ENCODE measurements at regions not wholly inside any gene's neighbourhood (a gene's known extent, or its start where the extent isn't known, plus 50 kb on each side); places are given as distances from the start of the nearest gene placed in this dataset.

GRCh38 chr3:10580426-10580825, 75.0 kb upstream of the ATP2B2 start (continued):
- TF ChIP-seq REST (IDR thresholded peaks at IDR 0.05; ENCODE audit: low read depth, low read length), result no peak
- TF ChIP-seq GABPA (IDR thresholded peaks at IDR 0.05; ENCODE audit: low read depth), result no peak

GRCh38 chr3:10581251-10581650, 75.9 kb upstream of the ATP2B2 start:
- no peaks in the 10 kb centered on the region for H4K20me1 ChIP-seq (ENCODE audit: insufficient read depth)
- TF ChIP-seq USF2 (IDR thresholded peaks at IDR 0.05; ENCODE audit: borderline replicate concordance, low read depth, low read length) (no peak), FOSL2 (IDR thresholded peaks at IDR 0.05; ENCODE audit: borderline replicate concordance, low read depth) (no peak), TCF12 (IDR thresholded peaks at IDR 0.05) (no peak), GABPA (IDR thresholded peaks at IDR 0.05; ENCODE audit: low read depth) (no peak)
- no peak overlapping the region for H3K4me2 ChIP-seq
- 48% methylated on average over 5 of the region's 5 CpGs for WGBS (ENCODE audit: low lambda C conversion rate)
- H3K9me2 ChIP-seq, result no peaks in the 10 kb centered on the region
- POLR2A ChIA-PET, result interaction anchor here (0.5 kb wide), 1 partner anchor 41 kb away, joined by 3 read pairs; no protein-coding TSS in a partner anchor
- H3K9ac ChIP-seq, result no peak overlapping the region
- no peak overlapping the region for H2AFZ ChIP-seq (ENCODE audit: low read depth)
- no peaks in the 10 kb centered on the region for H3K79me2 ChIP-seq (ENCODE audit: insufficient read depth)
- no peaks in the 10 kb centered on the region for H3K36me3 ChIP-seq (replicated peaks in 1 of 2; ENCODE audit: control insufficient read depth in 1 of 2, insufficient read depth in 2 of 2, low read length in 1 of 2)
- no peak for DNase-seq
- no peaks in the 10 kb centered on the region for H3K27me3 ChIP-seq (ENCODE audit: insufficient read depth)
- no peaks in the 10 kb centered on the region for H3F3A ChIP-seq (replicated peaks; ENCODE audit: insufficient read depth)
- no peaks in the 10 kb centered on the region for H3K9me3 ChIP-seq
- H3K27ac ChIP-seq (ENCODE audit: low read depth in 2 of 2, low read length in 1 of 2), result no peak overlapping the region
- H3K4me3 ChIP-seq (ENCODE audit: low read depth in 2 of 2, low read length in 1 of 2), result no peak overlapping the region
- CTCF ChIA-PET, result no interaction called here
- no peaks in the 10 kb centered on the region for H3K4me1 ChIP-seq (ENCODE audit: control insufficient read depth in 1 of 2, insufficient read depth in 2 of 2, low read depth in 1 of 2, low read length in 1 of 2)

- Histone ChIP-seq H3K9ac (no peak overlapping the region), H3K9me2 (no peaks in the 10 kb centered on the region), H3K36me3 (replicated peaks in 1 of 2; ENCODE audit: control insufficient read depth in 1 of 2, insufficient read depth in 2 of 2, low read length in 1 of 2) (no peaks in the 10 kb centered on the region), H3K9me3 (no peaks in the 10 kb centered on the region), H3K4me1 (ENCODE audit: control insufficient read depth in 1 of 2, insufficient read depth in 2 of 2, low read depth in 1 of 2, low read length in 1 of 2) (no peaks in the 10 kb centered on the region), H3K79me2 (ENCODE audit: insufficient read depth) (no peaks in the 10 kb centered on the region), H3K27me3 (ENCODE audit: insufficient read depth) (no peaks in the 10 kb centered on the region), H4K20me1 (ENCODE audit: insufficient read depth) (no peaks in the 10 kb centered on the region), H3K27ac (ENCODE audit: low read depth in 2 of 2, low read length in 1 of 2) (no peak overlapping the region), H3F3A (replicated peaks; ENCODE audit: insufficient read depth) (no peaks in the 10 kb centered on the region), H2AFZ (ENCODE audit: low read depth) (no peak overlapping the region), H3K4me3 (ENCODE audit: low read depth in 2 of 2, low read length in 1 of 2) (no peak overlapping the region), H3K4me2 (no peak overlapping the region)
- WGBS (ENCODE audit: low lambda C conversion rate), result 53% methylated on average over 8 of the region's 8 CpGs
- POLR2A ChIA-PET, result interaction anchor here (0.5 kb wide), 1 partner anchor 41 kb away, joined by 3 read pairs; no protein-coding TSS in a partner anchor
- DNase-seq, result no peak
- CTCF ChIA-PET, result no interaction called here
- TF ChIP-seq GATA2 (CRISPR knock-in tag; IDR thresholded peaks at IDR 0.05), result no peak
- TF ChIP-seq TCF12 (IDR thresholded peaks at IDR 0.05), result no peak
- TF ChIP-seq TAF1 (IDR thresholded peaks at IDR 0.05; ENCODE audit: borderline replicate concordance, low read depth, low read length), result no peak
- TF ChIP-seq FOXJ3 (CRISPR knock-in tag; IDR thresholded peaks at IDR 0.05), result no peak
- no peak for TF ChIP-seq YY1 (IDR thresholded peaks at IDR 0.05; ENCODE audit: low read depth)
- TF ChIP-seq REST (IDR thresholded peaks at IDR 0.05; ENCODE audit: low read depth, low read length), result no peak
- no peak for TF ChIP-seq FOXM1 (IDR thresholded peaks at IDR 0.05; ENCODE audit: low read depth)
- TF ChIP-seq JUND (IDR thresholded peaks at IDR 0.05), result no peak
- no peak for TF ChIP-seq RFX5 (IDR thresholded peaks at IDR 0.05; ENCODE audit: low read length)
- TF ChIP-seq RCOR1 (IDR thresholded peaks at IDR 0.05; ENCODE audit: low read length), result no peak
- no peak for TF ChIP-seq CTCF (IDR thresholded peaks at IDR 0.05)
- TF ChIP-seq NFIC (IDR thresholded peaks at IDR 0.05; ENCODE audit: borderline replicate concordance), result no peak
- TF ChIP-seq EZH2phosphoT487 (IDR thresholded peaks at IDR 0.05; ENCODE audit: borderline replicate concordance, low read depth), result no peak
These were observed 76.3 kb upstream of the ATP2B2 start for GRCh38 chr3:10581716-10582115.
